Endothelial cell of umbilical vein (primary cell): ENCODE measurements at regions not wholly inside any gene's neighbourhood (a gene's known extent, or its start where the extent isn't known, plus 50 kb on each side); places are given as distances from the start of the nearest gene placed in this dataset.

ENCODE experiments used
- CTCF ChIP-seq, 2 donors: IDR thresholded peaks; 1 replicate in 1 of 2; 2 replicates in 1 of 2; pipeline ENCODE4 v1.5.1; 2011; ENCODE audit warnings: low read length in 2 of 2, mild to moderate bottlenecking in 2 of 2, moderate library complexity in 2 of 2, control low read depth in 1 of 2, inconsistent platforms in 1 of 2, low read depth in 1 of 2; ENCODE audit not compliant: insufficient read depth in 1 of 2; ENCODE audit errors: extremely low read depth in 1 of 2
- EZH2 ChIP-seq: IDR thresholded peaks from 2 replicates; pipeline ENCODE4 v1.6.1; 2012; ENCODE audit warnings: borderline replicate concordance, low read depth, mild to moderate bottlenecking, moderate library complexity, low read length, inconsistent platforms; ENCODE audit not compliant: severe bottlenecking
- FOS ChIP-seq: IDR thresholded peaks from 2 replicates; pipeline ENCODE4 v1.6.1; 2011; ENCODE audit warnings: mild to moderate bottlenecking, low read length, moderate library complexity, borderline replicate concordance; ENCODE audit not compliant: insufficient read depth
- GATA2 ChIP-seq: IDR thresholded peaks from 2 replicates; pipeline ENCODE4 v1.7.0; 2011; ENCODE audit warnings: low read depth, mild to moderate bottlenecking, moderate library complexity, mixed read lengths, low read length; ENCODE audit not compliant: insufficient read length, insufficient read depth
- JUN ChIP-seq: IDR thresholded peaks from 2 replicates; pipeline ENCODE4 v1.6.1; 2011; ENCODE audit warnings: borderline replicate concordance, low read depth; ENCODE audit not compliant: insufficient read length, insufficient read depth
- MAX ChIP-seq: IDR thresholded peaks from 2 replicates; pipeline ENCODE4 v1.6.1; 2011; ENCODE audit not compliant: insufficient read depth, insufficient read length
- MYC ChIP-seq: IDR thresholded peaks from one replicate; pipeline ENCODE4 v1.6.1; 2011; ENCODE audit warnings: mild to moderate bottlenecking, low read depth, low read length
- POLR2A ChIP-seq: IDR thresholded peaks from 2 replicates; pipeline ENCODE4 v1.6.1; 2012; ENCODE audit warnings: low read depth, mild to moderate bottlenecking, control low read depth, low read length
- POLR2AphosphoS5 ChIP-seq: IDR thresholded peaks from 2 replicates; pipeline ENCODE4 v1.6.1; 2012; ENCODE audit warnings: low read depth, mild to moderate bottlenecking, control low read depth, low read length, moderate library complexity; ENCODE audit not compliant: insufficient read depth

GRCh38 chr18:75660932-75661331 is 233.4 kb upstream of the SMIM21 start:
- no peak for TF ChIP-seq POLR2A
- TF ChIP-seq CTCF (IDR thresholded peaks at IDR 0.05; ENCODE audit: extremely low read depth in 1 of 2, insufficient read depth in 1 of 2, low read depth in 1 of 2, low read length in 2 of 2), result no peak
- TF ChIP-seq POLR2AphosphoS5, result no peak
- TF ChIP-seq EZH2, result no peak
- no peak for TF ChIP-seq MAX
- TF ChIP-seq GATA2, result no peak
- no peak for TF ChIP-seq FOS
- TF ChIP-seq JUN, result no peak
- no peak for TF ChIP-seq MYC
